SK-N-MC (cell line): ENCODE measurements at regions not wholly inside any gene's neighbourhood (a gene's known extent, or its start where the extent isn't known, plus 50 kb on each side); places are given as distances from the start of the nearest gene placed in this dataset.

Source experiments
- EZH2 ChIP-seq: fragments of 200-600 bp; sonication (generic); IDR thresholded peaks from one replicate; pipeline ENCODE4 v1.6.1; 2017; ENCODE audit warnings: antibody characterized with exemption
- POLR2AphosphoS5 ChIP-seq: IDR thresholded peaks from 2 replicates; pipeline ENCODE4 v1.6.1; 2012; ENCODE audit warnings: mild to moderate bottlenecking, low read depth, low read length, borderline replicate concordance

GRCh38 chr3:99170867-99171517 lies 269.5 kb upstream of the DCBLD2 start:
- TF ChIP-seq POLR2AphosphoS5 (no peak), EZH2 (no peak)
